B cell (primary cell): ENCODE measurements at regions not wholly inside any gene's neighbourhood (a gene's known extent, or its start where the extent isn't known, plus 50 kb on each side); places are given as distances from the start of the nearest gene placed in this dataset.

Experiments
- EZH2 ChIP-seq: IDR thresholded peaks from 2 replicates; pipeline ENCODE4 v1.6.1; 2012; ENCODE audit warnings: borderline replicate concordance, low read depth, mild to moderate bottlenecking, moderate library complexity, low read length; ENCODE audit not compliant: insufficient read depth, poor library complexity, severe bottlenecking
- TF ChIP-seq, protein P1 (sequence below): fragments of 200-600 bp; IDR thresholded peaks from one replicate; pipeline ENCODE4 v1.8.0; 2022; ENCODE audit warnings: antibody characterized with exemption, mild to moderate bottlenecking

DNA sequence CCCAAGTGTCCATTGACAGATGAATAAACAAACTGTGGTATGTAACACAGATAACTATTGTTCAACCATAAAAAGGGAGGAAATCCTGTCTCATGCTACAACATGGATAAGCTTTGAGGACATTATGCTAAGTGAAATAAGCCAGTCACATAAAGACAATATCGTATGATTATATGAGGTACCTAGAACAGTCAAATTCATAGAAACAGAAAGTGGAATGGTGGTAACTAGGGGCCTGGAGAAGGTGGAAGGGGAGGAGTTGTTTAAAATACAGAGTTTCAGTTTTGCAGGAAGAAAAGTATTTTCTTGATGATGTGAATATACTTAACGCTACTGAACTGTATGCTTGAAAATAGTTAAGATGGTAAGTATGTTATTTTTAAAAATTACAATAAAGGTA is 304.6 kb upstream of the CXCR4 start:
- TF ChIP-seq, protein P1, sequence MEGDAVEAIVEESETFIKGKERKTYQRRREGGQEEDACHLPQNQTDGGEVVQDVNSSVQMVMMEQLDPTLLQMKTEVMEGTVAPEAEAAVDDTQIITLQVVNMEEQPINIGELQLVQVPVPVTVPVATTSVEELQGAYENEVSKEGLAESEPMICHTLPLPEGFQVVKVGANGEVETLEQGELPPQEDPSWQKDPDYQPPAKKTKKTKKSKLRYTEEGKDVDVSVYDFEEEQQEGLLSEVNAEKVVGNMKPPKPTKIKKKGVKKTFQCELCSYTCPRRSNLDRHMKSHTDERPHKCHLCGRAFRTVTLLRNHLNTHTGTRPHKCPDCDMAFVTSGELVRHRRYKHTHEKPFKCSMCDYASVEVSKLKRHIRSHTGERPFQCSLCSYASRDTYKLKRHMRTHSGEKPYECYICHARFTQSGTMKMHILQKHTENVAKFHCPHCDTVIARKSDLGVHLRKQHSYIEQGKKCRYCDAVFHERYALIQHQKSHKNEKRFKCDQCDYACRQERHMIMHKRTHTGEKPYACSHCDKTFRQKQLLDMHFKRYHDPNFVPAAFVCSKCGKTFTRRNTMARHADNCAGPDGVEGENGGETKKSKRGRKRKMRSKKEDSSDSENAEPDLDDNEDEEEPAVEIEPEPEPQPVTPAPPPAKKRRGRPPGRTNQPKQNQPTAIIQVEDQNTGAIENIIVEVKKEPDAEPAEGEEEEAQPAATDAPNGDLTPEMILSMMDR: no peak
- no peak for TF ChIP-seq EZH2
